IMR-90 (cell line): ENCODE measurements at regions not wholly inside any gene's neighbourhood (a gene's known extent, or its start where the extent isn't known, plus 50 kb on each side); places are given as distances from the start of the nearest gene placed in this dataset.

Experiments used
- ATAC-seq: fragments of 200-7000 bp; cut with Tn5 transposase; 2 replicates; pipeline ENCODE4 v1.9.1; 2020; ENCODE audit warnings: low read depth, mild to moderate bottlenecking, moderate library complexity
- BruUV-seq: library from RNA; stranded (reverse); fragments of 400-500 nt; replicated peaks from 2 replicates; lab custom pipeline; 2021; lab: Mats Ljungman, UMichigan
- CTCF ChIA-PET: fragments of 300-600 bp; formaldehyde crosslinking; extraction: SDS; loops from one replicate; lab custom pipeline; 2021; ENCODE audit warnings: antibody characterized with exemption; lab: Yijun Ruan, JAX
- POLR2A ChIA-PET: fragments of 300-600 bp; sonication (Branson Sonifier 250); formaldehyde crosslinking; loops from one replicate; lab custom pipeline; 2022; ENCODE audit warnings: antibody characterized with exemption; ENCODE audit not compliant: unreplicated experiment; lab: Charles Lee
- DNase-seq: peaks from one replicate; pipeline ENCODE4 v3.0.0; 2013
- H2AFZ ChIP-seq: replicated peaks from 2 replicates; pipeline ENCODE3; 2013; ENCODE audit warnings: low read length, mild to moderate bottlenecking; ENCODE audit not compliant: poor library complexity
- H2AK5ac ChIP-seq: 2 replicates; pipeline ENCODE4 v1.6.1; 2013; ENCODE audit warnings: low read depth, low read length, inconsistent platforms
- H2AK9ac ChIP-seq: replicated peaks from 2 replicates; pipeline ENCODE3; 2013; ENCODE audit warnings: mild to moderate bottlenecking, low read depth, low read length, moderate library complexity; ENCODE audit not compliant: poor library complexity
- H2BK120ac ChIP-seq: 2 replicates; pipeline ENCODE4 v1.6.1; 2013; ENCODE audit warnings: low read depth, low read length, inconsistent platforms
- H2BK15ac ChIP-seq: 3 replicates; pipeline ENCODE4 v1.6.1; 2013; ENCODE audit warnings: low read depth, low read length, inconsistent platforms
- H2BK20ac ChIP-seq: 2 replicates; pipeline ENCODE4 v1.6.1; 2013; ENCODE audit warnings: low read depth, mild to moderate bottlenecking, inconsistent platforms, low read length, moderate library complexity
- H2BK5ac ChIP-seq: 2 replicates; pipeline ENCODE4 v1.6.1; 2013; ENCODE audit warnings: mild to moderate bottlenecking, low read depth, low read length, inconsistent platforms; ENCODE audit not compliant: poor library complexity, severe bottlenecking
- H3K14ac ChIP-seq: replicated peaks from 2 replicates; pipeline ENCODE4 v1.6.1; 2013; ENCODE audit warnings: low read depth, low read length, inconsistent platforms
- H3K18ac ChIP-seq: 2 replicates; pipeline ENCODE4 v1.6.1; 2013; ENCODE audit warnings: low read depth, low read length, control low read depth
- H3K23ac ChIP-seq: 2 replicates; pipeline ENCODE4 v1.6.1; 2013; ENCODE audit warnings: low read depth, low read length, inconsistent platforms
- H3K27ac ChIP-seq: 2 replicates; pipeline ENCODE4 v1.5.1; 2013; ENCODE audit warnings: mild to moderate bottlenecking, control low read depth, low read length; ENCODE audit not compliant: insufficient read depth
- H3K27me3 ChIP-seq: 2 replicates; pipeline ENCODE4 v1.6.1; 2013; ENCODE audit warnings: low read length; ENCODE audit not compliant: control insufficient read depth, insufficient read depth
- H3K36me3 ChIP-seq: 2 replicates; pipeline ENCODE4 v1.6.1; 2013; ENCODE audit warnings: low read length, mixed read lengths; ENCODE audit not compliant: control insufficient read depth, insufficient read depth
- H3K4ac ChIP-seq: 2 replicates; pipeline ENCODE4 v1.6.1; 2013; ENCODE audit warnings: low read depth, low read length, inconsistent platforms
- H3K4me1 ChIP-seq: 2 replicates; pipeline ENCODE4 v1.6.1; 2013; ENCODE audit warnings: low read length, mixed read lengths; ENCODE audit not compliant: control insufficient read depth, insufficient read depth
- H3K4me2 ChIP-seq: 2 replicates; pipeline ENCODE4 v1.6.1; 2013; ENCODE audit warnings: low read depth, mild to moderate bottlenecking, control low read depth, low read length, moderate library complexity
- H3K4me3 ChIP-seq: 2 replicates; pipeline ENCODE4 v1.5.1; 2013; ENCODE audit warnings: low read depth, mild to moderate bottlenecking, control low read depth, low read length, moderate library complexity; ENCODE audit not compliant: insufficient read depth
- H3K56ac ChIP-seq: 2 replicates; pipeline ENCODE4 v1.6.1; 2013; ENCODE audit warnings: low read length, inconsistent platforms; ENCODE audit not compliant: insufficient read depth; ENCODE audit errors: extremely low read depth
- H3K79me1 ChIP-seq, 2 experiments: 2 replicates each; pipeline ENCODE4 v1.6.1; 2013; ENCODE audit warnings: low read length in 2 of 2, inconsistent platforms in 1 of 2, low read depth in 1 of 2
- H3K9ac ChIP-seq: 2 replicates; pipeline ENCODE4 v1.6.1; 2013; ENCODE audit warnings: low read depth, low read length, control low read depth
- H3K9me1 ChIP-seq: 2 replicates; pipeline ENCODE4 v1.6.1; 2013; ENCODE audit warnings: low read length, inconsistent platforms; ENCODE audit not compliant: insufficient read depth
- H3K9me3 ChIP-seq: 2 replicates; pipeline ENCODE4 v1.6.1; 2013; ENCODE audit warnings: low read length; ENCODE audit not compliant: control insufficient read depth, insufficient read depth
- H4K20me1 ChIP-seq: 2 replicates; pipeline ENCODE4 v1.6.1; 2013; ENCODE audit warnings: low read length, inconsistent platforms; ENCODE audit not compliant: insufficient read depth
- H4K5ac ChIP-seq: 2 replicates; pipeline ENCODE4 v1.6.1; 2013; ENCODE audit warnings: mild to moderate bottlenecking, low read depth, low read length, control low read depth
- H4K8ac ChIP-seq, 2 experiments: 2 replicates each; pipeline ENCODE4 v1.6.1; 2013; ENCODE audit warnings: low read depth in 2 of 2, low read length in 2 of 2, control low read depth in 1 of 2, inconsistent platforms in 1 of 2
- H4K91ac ChIP-seq: 2 replicates; pipeline ENCODE4 v1.6.1; 2013; ENCODE audit warnings: low read depth, low read length, inconsistent platforms; ENCODE audit not compliant: insufficient read depth
- BHLHE40 ChIP-seq: fragments of 150-350 bp; IDR thresholded peaks from 2 replicates; pipeline ENCODE4 v1.6.1; 2016; ENCODE audit warnings: mild to moderate bottlenecking, low read depth, low read length
- CEBPB ChIP-seq: IDR thresholded peaks from 2 replicates; pipeline ENCODE4 v1.6.1; 2012; ENCODE audit warnings: low read depth, low read length, improper control_type of control experiment
- CHD1 ChIP-seq: IDR thresholded peaks from 2 replicates; pipeline ENCODE4 v1.6.1; 2012; ENCODE audit warnings: low read depth, low read length, improper control_type of control experiment
- FOS ChIP-seq: fragments of 150-350 bp; IDR thresholded peaks from 2 replicates; pipeline ENCODE4 v1.6.1; 2016; ENCODE audit warnings: low read depth, low read length
- MAFK ChIP-seq: IDR thresholded peaks from 2 replicates; pipeline ENCODE4 v1.6.1; 2012; ENCODE audit warnings: low read depth, low read length, improper control_type of control experiment
- MAZ ChIP-seq: IDR thresholded peaks from 2 replicates; pipeline ENCODE4 v1.6.1; 2012; ENCODE audit warnings: low read depth, mild to moderate bottlenecking, low read length, improper control_type of control experiment, moderate library complexity, borderline replicate concordance
- RCOR1 ChIP-seq: IDR thresholded peaks from 2 replicates; pipeline ENCODE4 v1.6.1; 2012; ENCODE audit warnings: mild to moderate bottlenecking, low read length, improper control_type of control experiment; ENCODE audit not compliant: insufficient replicate concordance
- RFX5 ChIP-seq: IDR thresholded peaks from 2 replicates; pipeline ENCODE4 v1.8.0; 2012; ENCODE audit warnings: low read depth, mild to moderate bottlenecking, low read length, moderate library complexity
- WGBS, 2 experiments: methylation state at CpG; one replicate each; pipeline versions ENCODE4 v1.1.5 to v1.1.7; 2013; ENCODE audit warnings: missing lambda C conversion rate in 2 of 2; ENCODE audit not compliant: insufficient read length in 1 of 2; ENCODE audit errors: extremely low coverage in 2 of 2; 5-methylcytosine and 5-hydroxymethylcytosine counted together
- dilution Hi-C: fragments of 300-500 bp; cut with HindIII; formaldehyde crosslinking; loops from one replicate; pipeline ENCODE4 v1.14.3; 2018; ENCODE audit warnings: low sequenced_read_pairs; ENCODE audit not compliant: unreplicated experiment
- in situ Hi-C: fragments of 300-500 bp; cut with MboI; formaldehyde crosslinking; loops from 3 replicates; pipeline ENCODE4 v1.14.3; 2019; ENCODE audit warnings: low sequenced_read_pairs, inconsistent platforms, mixed read lengths
- intact Hi-C: fragments of 100-400 bp; cut with micrococcal nuclease; formaldehyde crosslinking; loops from 2 replicates; pipeline ENCODE4 v1.10.0; 2022

DNA sequence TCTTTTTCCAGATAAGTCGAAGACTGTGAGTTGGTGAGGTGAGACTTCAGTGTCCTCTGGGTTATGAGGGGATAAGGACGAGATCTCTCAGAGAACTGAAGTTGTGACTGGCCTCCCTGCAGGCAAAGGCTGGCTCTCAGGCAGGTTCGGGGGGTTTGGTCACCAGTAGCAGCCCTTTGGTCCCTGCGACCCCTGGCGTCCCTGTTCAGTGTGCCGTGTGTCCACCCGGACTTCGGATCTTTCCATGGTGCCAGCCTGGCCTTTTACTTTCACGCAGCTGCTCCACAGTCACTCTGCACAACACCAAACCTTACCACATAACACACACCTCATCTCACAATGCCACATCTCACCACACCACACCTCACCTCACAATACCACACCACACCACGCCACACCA lies 131.9 kb downstream of the ERMARD start:
- Histone ChIP-seq H2BK15ac (no peak overlapping the region), H2AFZ (no peak overlapping the region), H4K20me1 (no peaks in the 10 kb centered on the region), H3K27ac (no peak overlapping the region), H3K79me1 (no peaks in the 10 kb centered on the region), H3K9ac (no peak overlapping the region), H3K9me1 (no peaks in the 10 kb centered on the region), H4K91ac (no peak overlapping the region), H2AK9ac (no peak overlapping the region), H3K9me3 (peaks cover 36% of the 10 kb centered on the region), H4K8ac (no peak overlapping the region), H3K18ac (no peak overlapping the region), H3K14ac (no peak overlapping the region), H2AK5ac (no peak overlapping the region), H2BK120ac (no peak overlapping the region), H3K56ac (no peak overlapping the region), H2BK20ac (no peak overlapping the region), H3K23ac (no peak overlapping the region), H3K4me3 (no peak overlapping the region), H3K4me1 (no peaks in the 10 kb centered on the region), H3K36me3 (no peaks in the 10 kb centered on the region), H3K4ac (no peak overlapping the region), H2BK5ac (no peak overlapping the region), H3K4me2 (no peak overlapping the region), H4K5ac (no peak overlapping the region), H3K27me3 (no peaks in the 10 kb centered on the region)
- BruUV-seq, result no TSS peak
- ChIA-PET CTCF (no interaction called here), POLR2A (no interaction called here)
- DNase-seq (no peak), ATAC-seq (no peak)
- no peak for TF ChIP-seq RCOR1
- no peak for TF ChIP-seq FOS
- TF ChIP-seq BHLHE40, result no peak
- TF ChIP-seq CEBPB, result no peak
- TF ChIP-seq MAZ, result no peak
- no peak for TF ChIP-seq RFX5
- TF ChIP-seq MAFK, result no peak
- TF ChIP-seq CHD1, result no peak
- WGBS, 2 experiments, result no CpG with 5 or more reads among the region's 10 CpGs
- in situ Hi-C loops, result no loop called here
- intact Hi-C loops, result no loop called here
- dilution Hi-C loops, result no loop called here
